ENCODE measurements at regions not wholly inside any gene's neighbourhood (a gene's known extent, or its start where the extent isn't known, plus 50 kb on each side); places are given as distances from the start of the nearest gene placed in this dataset.
"Not testable (repeated sequence)": the region's sequence is repeated elsewhere in the genome, so short reads cannot be mapped to it uniquely, and the experiment has no call there.

DNA sequence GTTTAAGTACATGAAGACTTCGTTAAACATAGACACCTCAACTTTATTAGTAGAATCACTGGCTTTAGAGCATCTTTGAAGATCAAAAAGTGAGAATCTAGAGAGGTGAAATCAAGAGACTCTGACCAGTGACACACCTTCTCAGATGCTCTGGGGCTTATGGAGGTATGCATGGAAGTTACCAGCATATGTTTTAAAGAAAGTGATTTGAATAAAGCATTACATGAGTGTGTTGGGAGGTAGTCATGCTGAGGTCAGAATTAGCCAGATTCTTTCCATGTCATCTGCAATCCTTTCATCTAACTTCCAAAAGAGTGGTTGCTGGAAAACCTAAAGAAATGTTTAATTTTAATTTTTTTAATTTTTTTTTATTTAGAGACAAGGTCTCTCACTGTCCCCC is 658.0 kb upstream of the GOLIM4 start:
- no peak for DNase-seq (ENCODE audit: low read depth)

DNA sequence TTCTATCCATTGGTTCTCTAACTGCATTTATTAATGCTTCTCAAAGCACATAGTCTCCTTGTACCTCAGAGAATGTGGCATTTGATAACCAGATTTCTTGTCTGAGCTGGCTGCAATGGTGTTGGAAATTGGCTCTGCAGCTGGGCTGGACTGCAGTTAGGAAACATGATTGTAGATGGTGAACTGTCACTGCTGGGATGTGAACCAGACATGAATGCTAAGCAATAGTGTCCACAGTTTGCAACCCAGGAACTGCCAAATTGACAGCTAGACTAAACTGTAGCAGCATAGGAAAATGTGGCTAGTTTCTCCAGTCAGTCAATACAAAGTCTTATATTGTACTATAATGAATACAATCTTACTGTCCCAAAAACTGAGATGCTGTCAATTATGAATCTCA is 656.6 kb upstream of the GOLIM4 start:
- no peak for DNase-seq (ENCODE audit: low read depth)

DNA sequence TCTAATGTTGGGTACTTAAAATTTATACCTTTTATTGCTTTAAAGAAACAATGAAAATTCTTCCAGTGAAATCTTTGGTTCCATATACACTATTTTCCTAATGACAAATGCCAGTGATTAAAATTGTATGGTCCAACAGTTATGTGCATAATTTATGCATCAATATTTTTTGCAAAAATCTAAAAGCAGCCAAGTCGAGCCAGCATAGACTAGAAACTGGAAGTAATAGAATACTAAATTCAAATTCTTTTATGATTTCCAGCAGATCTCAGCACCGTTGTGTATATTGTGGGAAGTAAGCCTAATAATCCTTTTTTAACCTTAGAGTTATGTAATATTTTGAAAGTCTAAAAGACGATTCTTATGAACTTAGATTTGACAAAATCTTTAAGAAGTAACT is 652.0 kb upstream of the GOLIM4 start:
- no peak for DNase-seq (ENCODE audit: low read depth)

DNA sequence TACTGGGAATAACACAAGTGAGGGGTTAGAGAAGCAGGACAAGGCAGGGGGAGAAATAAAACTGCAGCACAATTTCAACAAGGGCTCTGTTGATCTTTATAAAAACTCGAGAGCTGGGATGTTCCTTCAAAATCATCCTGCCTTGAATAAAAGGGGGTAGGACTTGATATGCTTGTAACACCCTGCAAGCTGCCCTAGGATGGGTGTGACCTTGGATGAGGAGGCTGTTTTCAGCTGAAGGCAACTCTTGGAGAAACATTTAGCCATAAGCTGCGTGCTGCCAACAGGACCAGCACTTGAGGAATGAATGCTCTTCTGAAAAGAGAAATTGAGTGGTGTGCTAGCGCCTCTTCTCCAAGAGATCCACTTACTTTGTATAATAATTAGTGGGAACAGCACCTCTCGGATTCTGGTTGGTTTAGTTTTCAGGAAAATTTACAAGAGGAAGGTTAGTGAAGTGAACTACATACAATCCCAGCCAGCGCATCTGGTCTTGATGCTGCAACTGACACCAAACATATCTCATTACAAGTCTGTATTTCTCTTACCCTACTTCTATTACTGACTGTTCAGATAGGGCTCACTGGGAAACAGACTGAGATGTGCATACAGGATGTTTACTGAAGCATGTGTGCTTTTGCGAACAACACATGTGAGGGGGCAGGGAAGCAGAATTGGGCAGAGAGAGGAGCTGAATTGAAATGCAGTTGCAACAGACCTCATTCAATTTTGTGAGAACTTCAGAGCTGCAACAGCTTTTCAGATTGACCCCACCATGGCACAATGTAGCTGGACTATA is 643.0 kb upstream of the GOLIM4 start:
- no peak for DNase-seq (ENCODE audit: low read depth)

DNA sequence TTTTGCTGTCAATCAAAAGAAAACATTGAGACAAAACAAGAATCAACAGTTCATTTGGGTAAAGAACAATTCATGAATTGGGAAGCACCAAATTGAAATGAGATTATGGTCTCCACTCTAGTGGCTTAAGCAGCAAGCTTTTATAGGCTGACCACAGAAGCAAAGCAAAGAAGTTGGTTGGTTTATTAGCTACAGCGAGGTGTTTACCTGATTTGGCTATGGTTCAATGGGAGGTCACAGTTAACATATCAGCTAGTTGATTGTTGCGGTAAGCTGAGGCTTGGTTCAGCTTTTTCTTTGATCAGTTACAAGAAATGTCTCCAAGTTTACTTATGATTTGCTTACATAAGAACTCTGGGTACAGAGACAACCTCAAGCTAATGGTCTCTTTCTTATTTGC is 640.5 kb upstream of the GOLIM4 start:
- DNase-seq (ENCODE audit: low read depth) = no peak

DNA sequence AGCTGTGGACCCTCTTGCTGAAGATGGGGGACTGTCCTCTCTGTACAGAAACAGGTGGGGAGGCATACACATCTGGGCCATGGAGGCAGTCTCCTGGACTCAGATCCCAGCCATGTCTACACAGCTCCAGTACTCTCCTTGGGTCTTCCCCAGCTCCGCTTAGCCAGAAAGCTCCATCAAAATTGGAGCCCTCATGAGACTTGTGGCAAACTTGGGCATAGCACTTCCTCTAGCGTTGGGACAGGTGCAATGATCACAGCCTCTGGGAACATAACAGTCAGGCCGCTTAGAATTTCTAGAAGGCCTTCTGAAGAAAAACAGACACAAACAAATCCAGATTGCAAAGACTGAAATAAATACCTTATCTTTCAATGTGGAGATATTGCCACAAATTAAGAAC is 634.3 kb upstream of the GOLIM4 start:
- DNase-seq (ENCODE audit: low read depth) = no peak

DNA sequence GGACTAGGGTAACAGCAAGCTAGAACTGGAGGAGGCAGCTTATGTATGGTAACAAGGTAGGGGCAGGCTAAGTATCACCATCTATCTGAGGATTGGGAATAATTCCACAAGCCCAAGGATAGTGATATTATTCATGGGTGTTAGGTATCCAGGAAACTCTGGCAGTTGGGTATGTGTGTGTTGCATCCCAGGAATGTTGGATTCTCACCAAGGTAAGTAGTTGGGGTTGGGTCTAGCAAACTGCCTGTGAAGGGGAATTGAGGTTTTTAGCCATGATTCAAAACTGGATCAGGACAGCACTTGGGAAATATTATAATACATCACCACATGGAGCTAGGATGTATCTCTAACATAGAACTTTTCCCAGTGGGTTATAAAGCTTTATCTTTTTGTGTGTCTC is 626.4 kb upstream of the GOLIM4 start:
- DNase-seq (ENCODE audit: low read depth) = no peak

DNA sequence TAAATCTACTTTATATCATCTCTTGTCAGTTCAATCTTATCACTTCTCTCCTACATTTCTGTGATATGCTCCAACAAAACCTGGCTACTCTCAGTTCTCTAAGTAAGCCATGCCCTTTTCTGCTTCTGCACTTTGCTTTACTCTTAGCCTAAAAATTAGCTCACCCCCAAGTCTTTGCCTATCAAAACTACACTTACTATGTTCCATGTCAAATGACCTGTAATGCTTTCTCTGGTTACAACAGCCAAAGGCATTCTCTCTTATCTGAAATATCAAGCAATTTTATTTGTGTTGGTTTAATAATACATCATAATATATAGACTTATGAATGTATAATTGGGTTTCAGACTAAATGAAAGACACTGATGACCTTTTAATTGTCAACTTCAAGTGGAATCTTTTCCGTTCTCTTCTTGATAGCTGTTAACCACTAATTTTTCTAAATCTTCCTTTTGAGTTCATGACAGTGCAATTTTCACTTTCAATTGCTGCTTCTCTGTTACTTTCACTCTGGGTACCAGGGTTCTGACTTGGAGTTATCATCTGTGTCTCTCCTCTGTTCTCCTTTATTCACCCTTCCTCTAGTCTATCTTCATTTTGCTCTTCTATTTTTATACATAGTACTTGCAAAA is 619.0 kb upstream of the GOLIM4 start:
- DNase-seq (ENCODE audit: low read depth) = no peak

DNA sequence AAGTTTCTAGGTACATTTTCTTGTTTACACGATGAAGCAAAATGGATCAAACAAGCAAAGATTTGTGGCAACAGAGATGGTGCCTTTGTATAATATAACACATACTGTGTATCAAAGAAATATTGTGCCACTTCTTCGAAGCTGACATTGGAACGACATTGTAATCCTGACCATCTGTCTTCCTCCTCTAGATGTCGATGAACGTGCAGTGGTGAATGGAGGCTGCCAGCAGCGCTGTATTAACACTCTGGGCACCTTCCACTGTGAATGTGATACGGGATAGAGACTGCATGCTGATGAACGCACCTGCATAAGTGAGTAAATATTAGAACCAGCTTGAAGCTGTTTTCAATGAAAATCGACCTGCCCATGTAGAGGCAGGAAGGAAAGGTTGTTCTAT is 613.3 kb upstream of the GOLIM4 start:
- no peak for DNase-seq (ENCODE audit: low read depth)

DNA sequence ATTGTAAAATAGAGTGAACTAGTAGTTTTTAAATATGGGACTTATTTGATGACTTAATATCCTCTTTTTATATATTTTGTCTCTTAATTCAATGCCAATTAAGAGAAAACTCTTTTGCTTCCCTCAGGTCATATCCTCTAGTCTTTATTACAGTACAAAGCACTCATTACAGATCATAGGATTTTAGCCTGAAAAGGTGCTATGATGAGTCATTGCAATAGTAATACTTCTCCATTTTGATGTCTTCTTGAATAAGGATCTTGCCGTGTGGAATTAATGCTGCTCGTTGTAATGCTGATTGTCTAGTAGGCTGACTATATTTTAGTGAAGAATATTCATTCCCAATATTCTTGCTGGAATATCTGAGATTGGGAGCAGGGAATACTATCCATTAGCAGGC is 612.2 kb upstream of the GOLIM4 start:
- DNase-seq (ENCODE audit: low read depth) = no peak

DNA sequence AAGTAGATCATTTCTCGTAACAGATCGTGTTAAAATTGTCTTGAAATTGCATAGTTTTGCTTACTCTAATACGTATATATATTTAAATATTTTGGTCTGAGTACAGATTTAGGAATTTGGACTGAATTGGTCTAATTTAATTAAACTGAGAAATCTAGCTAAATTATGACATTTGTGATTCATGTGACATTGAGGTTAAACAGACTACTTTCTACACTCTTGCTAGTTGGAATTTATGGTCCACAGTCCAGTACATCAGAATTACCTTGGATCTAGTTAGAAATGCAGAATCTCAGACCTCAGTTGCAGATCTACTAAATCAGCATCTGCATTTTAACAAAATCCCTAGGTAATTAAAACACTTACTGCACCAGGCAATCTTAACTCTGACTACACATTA is 609.7 kb upstream of the GOLIM4 start:
- no peak for DNase-seq (ENCODE audit: low read depth)

DNA sequence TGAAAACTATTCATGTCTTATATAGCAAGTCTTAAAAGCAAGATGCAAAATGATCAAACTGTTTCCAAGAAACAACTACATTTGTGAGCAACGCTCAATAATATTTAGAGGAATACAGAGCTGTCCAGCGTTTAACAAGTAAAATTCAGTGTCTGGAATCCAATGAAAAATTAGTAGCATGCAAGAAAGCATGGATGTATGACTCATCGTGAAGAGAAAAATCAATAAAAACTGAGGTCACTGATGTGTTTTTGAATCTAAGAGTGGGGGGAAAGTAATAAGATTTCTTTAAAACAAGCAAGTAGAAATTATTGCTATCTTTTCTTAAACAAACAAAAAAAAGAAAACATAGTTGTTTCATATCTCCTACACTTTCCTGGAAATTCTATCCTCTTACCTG is 600.3 kb upstream of the GOLIM4 start:
- DNase-seq (ENCODE audit: low read depth) = no peak

DNA sequence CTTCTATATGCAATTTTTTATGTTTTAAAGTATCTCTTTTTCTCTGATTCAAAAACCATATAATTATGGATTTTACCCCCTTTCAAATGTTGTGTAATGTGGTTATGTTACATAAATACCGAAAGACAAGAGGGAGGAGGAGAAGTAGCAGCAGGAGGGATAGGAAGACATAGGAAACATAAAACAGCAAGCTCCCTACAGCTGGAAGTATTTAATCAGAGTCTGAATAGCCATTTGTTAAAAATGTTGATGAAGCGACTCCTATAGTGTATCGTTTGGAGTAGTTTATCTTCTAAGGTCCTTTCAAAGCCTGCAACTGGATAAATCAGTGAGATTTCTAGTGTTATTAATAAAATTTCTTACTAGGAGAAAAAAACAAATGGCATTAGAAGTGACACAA is 598.1 kb upstream of the GOLIM4 start:
- no peak for DNase-seq (ENCODE audit: low read depth)

DNA sequence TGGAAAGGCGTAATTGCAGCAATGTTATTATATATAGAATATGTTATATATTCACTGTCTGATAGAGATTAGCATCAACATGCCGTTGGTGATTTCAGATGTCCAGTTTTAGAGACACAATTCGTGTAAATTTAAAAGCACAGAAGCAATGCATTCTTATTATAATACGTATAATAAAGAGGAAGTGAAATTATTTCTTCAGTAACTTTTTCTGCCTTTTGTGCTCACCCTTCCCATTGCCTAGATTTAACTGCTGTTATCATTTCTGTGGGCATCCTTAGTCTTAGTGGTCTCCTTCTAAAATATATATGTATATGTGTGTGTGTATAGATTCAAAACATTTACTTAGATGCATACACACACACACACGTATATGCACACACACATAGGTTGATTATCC is 592.5 kb upstream of the GOLIM4 start:
- no peak for DNase-seq (ENCODE audit: low read depth)

DNA sequence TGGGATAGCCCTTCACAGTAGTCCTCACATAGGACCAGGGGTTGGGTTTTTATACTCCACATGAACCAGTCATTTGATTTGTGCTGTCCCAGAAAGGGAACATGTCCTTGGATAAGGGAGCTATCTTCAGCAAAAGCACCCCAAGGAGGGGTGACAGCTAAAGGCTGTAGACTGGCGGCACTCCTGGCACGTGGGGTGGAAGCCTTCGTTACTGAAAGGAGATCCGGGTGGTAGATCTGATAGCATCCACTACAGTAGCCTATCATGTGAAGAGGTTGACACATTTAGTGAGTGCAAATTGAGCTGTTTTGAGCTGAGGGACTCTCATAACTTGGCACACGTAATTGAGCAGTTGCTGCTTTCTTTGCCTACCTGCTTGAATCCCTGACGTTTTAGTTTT is 588.8 kb upstream of the GOLIM4 start:
- DNase-seq (ENCODE audit: low read depth) = no peak

DNA sequence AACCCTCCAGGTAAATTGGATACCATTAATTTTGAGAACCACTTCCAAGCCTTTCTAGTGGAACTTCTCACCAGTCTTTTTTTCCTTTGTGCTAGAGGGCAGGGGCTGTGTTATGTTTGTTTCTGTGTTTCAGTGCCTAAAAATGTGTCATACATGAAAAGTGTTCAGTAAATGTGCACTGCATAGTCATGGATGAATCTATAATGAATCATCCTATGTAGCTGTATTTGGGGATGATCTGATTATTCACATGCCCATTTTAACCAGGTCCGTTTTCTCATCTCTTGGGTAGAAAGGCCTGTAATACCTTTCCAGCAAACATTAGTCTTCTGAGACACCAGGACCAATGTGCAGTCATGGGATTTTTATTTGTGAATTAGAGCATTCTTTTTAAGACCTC is 583.0 kb upstream of the GOLIM4 start:
- DNase-seq (ENCODE audit: low read depth) = no peak

DNA sequence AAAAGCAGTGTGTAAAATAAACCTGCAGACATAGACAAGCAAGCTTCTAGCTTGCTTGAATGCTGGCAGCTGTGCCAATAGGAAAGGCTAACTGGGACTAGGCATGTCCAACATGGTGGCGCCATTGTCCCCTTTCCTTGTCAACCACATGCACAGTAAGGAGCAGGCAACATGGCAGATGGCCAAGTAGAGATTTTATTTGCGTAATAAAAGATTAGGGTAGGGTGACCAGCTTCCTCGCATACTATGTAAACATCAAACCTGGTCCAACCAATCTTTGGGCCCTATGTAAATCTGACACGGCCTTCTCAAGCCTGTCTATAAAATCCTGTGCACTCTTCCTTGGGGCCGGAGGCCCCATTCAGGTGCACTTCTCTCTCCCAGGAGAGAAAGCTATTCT is 575.4 kb upstream of the GOLIM4 start:
- DNase-seq (ENCODE audit: low read depth) = no peak

DNA sequence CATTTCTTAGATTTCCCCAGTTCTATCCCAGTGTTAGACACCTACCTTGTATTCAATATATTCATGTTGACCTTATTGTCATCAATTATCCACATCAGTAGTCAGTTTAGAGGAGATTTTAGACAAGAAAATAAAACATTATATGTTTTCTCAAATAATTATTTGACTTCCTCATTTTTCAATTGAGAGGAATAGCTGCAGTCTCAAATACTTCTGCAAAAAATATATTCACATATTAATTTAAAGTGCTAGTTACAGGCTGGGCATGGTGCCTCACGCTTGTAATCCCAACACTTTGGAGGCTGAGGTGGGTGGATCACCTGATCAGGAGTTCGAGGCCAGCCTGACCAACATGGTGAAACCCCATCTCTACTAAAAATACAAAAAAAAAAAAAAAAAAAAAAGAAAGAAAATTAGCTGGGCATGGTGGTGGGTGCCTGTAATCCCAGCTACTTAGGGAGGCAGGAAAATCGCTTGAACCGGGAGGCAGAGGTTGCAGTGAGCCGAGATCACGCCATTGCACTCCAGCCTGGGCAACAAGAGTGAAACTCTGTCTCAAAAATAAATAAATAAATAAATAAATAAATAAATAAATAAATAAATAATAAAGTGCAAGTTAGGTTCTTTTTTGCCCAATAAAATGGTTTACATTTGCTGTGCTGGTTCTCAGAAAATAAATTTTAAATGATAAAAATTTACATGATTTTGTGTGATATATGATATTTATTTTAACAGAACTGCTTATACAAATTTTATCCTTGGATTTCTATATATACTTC is 565.3 kb upstream of the GOLIM4 start:
- DNase-seq (ENCODE audit: low read depth) = not testable (repeated sequence)

DNA sequence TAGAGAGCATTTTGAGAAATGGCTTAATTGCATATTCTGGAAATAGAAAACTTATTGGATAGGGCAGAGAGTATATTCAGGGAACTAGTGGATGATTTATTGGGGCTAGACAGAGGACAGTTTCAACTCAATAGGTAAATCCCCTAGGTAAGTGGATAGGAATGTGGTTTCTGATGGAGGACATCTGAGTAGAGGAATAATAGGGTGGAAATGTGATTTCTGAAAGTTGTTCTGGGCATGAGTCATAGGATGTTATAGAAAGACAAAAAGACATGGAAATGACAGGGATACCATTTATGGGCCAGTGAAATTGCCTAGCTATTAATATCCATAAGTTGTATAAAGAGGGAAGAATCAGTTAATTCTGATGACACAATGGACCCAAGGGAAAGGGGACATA is 563.3 kb upstream of the GOLIM4 start:
- DNase-seq (ENCODE audit: low read depth) = no peak

DNA sequence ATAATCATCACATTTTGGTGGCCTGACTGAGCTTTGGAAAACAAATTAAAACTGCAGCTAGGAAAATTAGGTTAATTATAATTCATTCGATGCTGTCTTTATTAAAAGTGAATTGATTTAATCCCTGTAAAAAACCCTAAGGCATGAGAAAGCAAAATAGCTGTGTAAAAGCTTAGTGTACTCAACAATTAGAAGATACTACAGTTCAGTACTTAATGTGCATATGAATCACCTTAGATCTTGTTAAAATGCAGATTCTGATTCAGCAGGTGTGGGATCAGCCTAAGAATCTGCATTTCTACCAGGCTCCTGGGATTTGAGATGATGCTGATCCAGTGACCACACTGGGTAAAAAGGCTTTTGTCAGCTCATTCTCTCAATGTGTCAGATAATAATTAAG is 559.9 kb upstream of the GOLIM4 start:
- no peak for DNase-seq (ENCODE audit: low read depth)

DNA sequence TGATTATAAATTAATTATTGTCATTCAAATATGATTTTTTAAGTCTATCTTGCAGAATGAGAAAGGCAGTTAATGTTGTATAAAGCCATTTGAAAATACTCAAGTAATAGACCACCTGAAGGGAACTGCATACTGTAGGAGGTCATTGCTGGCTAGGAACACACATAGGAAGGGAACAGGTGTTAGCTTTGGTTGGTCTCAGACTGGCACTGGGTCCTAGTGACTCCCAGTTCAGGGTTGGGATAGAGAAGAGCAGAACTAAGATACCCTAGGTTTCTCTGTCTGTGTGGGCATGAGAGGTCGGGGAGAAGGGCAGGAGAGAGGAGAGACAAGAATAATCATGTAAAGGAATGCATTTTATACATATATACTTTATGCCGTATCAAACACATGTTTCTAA is 559.0 kb upstream of the GOLIM4 start:
- DNase-seq (ENCODE audit: low read depth) = no peak

DNA sequence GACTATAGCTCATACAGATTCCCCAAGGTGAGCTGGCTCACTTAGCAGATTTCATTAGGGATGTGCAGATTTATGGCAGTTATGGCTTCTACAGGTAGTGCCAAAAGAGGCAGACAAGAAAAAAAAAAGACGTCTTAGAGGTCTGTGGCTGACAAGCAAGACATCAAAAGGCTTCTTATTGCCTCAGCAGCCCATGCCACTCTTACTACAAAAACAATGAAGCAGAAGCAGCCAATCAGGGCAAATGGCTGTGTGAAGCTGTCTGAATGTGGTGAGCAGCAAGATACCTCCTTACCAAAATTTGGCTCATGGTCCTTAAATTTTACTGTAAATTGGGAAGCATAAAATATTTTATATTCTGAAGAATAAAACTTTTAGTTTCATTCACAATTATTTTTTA is 557.5 kb upstream of the GOLIM4 start:
- DNase-seq (ENCODE audit: low read depth) = no peak

DNA sequence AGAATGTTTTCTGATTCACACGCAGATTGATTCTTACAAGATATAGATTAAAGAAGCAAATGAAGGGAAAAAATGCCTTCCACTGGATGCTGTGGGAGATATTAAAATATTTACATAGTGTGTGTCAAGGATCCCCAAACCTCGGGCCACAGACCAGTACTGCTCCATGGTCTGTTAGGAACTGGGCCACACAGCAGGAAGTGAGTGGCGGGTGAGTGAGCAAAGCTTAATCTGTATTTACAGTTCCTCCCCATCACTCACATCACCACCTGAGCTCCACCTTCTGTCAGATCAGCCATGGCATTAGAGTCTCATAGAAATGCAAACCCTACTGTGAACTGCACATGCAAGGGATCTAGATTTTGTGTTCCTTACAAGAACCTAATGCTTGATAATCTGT is 552.6 kb upstream of the GOLIM4 start:
- DNase-seq (ENCODE audit: low read depth) = no peak
